ENCODE measurements at regions not wholly inside any gene's neighbourhood (a gene's known extent, or its start where the extent isn't known, plus 50 kb on each side); places are given as distances from the start of the nearest gene placed in this dataset.

- TF ChIP-seq ZNF331 (CRISPR knock-in tag; IDR thresholded peaks at IDR 0.05; ENCODE audit: low read depth) (no peak), EZH2phosphoT487 (IDR thresholded peaks at IDR 0.05; ENCODE audit: unreplicated experiment) (no peak)
These were observed 57.5 kb upstream of the WIPI2 start (continued) for GRCh38 chr7:5132539-5132938.

GRCh38 chr7:5139998-5140397, 50.0 kb upstream of the WIPI2 start:
- DNase-seq (ENCODE audit: low spot score) (peak; percentile 73), ATAC-seq (peak; percentile 76)
- H3F3A ChIP-seq (replicated peaks; ENCODE audit: low read depth): no peaks in the 10 kb centered on the region
- H3K79me2 ChIP-seq (replicated peaks; ENCODE audit: insufficient read depth): no peaks in the 10 kb centered on the region
- H3K27ac ChIP-seq (ENCODE audit: low read depth): no peak overlapping the region
- no peaks in the 10 kb centered on the region for H3K27me3 ChIP-seq (ENCODE audit: insufficient read depth)
- no peaks in the 10 kb centered on the region for H3K36me3 ChIP-seq (ENCODE audit: insufficient read depth)
- peaks cover 15% of the 10 kb centered on the region for H3K27me3 Mint-ChIP-seq (ENCODE audit: insufficient read depth, low read depth, poor library complexity)
- H3K9me2 ChIP-seq (ENCODE audit: insufficient read depth): no peaks in the 10 kb centered on the region
- H4K20me1 ChIP-seq (replicated peaks; ENCODE audit: insufficient read depth): no peaks in the 10 kb centered on the region
- H3K4me2 ChIP-seq: no peak overlapping the region
- no peak overlapping the region for H3K4me3 Mint-ChIP-seq
- no peaks in the 10 kb centered on the region for H3K36me3 Mint-ChIP-seq (ENCODE audit: low read depth)
- no peak overlapping the region for H2AFZ ChIP-seq
- no peaks in the 10 kb centered on the region for H3K9me3 Mint-ChIP-seq
- no peaks in the 10 kb centered on the region for H3K4me1 Mint-ChIP-seq
- no peaks in the 10 kb centered on the region for H3K4me1 ChIP-seq (ENCODE audit: insufficient read depth)
- H3K27ac Mint-ChIP-seq: no peak overlapping the region
- TF ChIP-seq CTCF (conservative IDR thresholded peaks at IDR 0.05; ENCODE audit: low read depth in 2 of 2): peak; percentile 70 to 86
- TF ChIP-seq JUNB (IDR thresholded peaks at IDR 0.05; ENCODE audit: unreplicated experiment): no peak
- no peak for TF ChIP-seq ZNF114 (CRISPR knock-in tag; IDR thresholded peaks at IDR 0.05)
- no peak overlapping the region for H3K4me3 ChIP-seq
